ENCODE measurements at regions not wholly inside any gene's neighbourhood (a gene's known extent, or its start where the extent isn't known, plus 50 kb on each side); places are given as distances from the start of the nearest gene placed in this dataset.

DNA sequence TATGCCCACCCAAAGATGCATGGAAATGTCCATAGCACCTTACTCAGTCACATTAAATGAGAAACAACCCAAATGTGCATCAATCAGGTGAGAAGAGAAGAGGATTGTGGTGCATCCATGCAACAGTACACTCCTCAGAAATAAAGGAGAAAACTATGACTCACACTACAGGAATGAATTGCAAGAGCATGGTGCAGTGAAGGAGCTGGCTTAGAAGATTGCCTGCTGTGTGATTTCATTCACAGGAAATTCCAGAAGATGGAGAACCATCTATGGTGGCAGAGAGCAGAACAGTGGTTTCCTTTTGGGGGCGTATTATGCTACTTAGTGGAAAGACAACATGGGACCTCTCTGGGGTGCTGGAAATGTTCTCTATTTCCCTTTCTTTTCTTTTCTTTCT is 278.6 kb upstream of the AJAP1 start:
- no peak overlapping the region for H3K4me3 ChIP-seq
- H3K27me3 ChIP-seq (replicated peaks; ENCODE audit: insufficient read depth) = no peaks in the 10 kb centered on the region
- TF ChIP-seq, protein P1, sequence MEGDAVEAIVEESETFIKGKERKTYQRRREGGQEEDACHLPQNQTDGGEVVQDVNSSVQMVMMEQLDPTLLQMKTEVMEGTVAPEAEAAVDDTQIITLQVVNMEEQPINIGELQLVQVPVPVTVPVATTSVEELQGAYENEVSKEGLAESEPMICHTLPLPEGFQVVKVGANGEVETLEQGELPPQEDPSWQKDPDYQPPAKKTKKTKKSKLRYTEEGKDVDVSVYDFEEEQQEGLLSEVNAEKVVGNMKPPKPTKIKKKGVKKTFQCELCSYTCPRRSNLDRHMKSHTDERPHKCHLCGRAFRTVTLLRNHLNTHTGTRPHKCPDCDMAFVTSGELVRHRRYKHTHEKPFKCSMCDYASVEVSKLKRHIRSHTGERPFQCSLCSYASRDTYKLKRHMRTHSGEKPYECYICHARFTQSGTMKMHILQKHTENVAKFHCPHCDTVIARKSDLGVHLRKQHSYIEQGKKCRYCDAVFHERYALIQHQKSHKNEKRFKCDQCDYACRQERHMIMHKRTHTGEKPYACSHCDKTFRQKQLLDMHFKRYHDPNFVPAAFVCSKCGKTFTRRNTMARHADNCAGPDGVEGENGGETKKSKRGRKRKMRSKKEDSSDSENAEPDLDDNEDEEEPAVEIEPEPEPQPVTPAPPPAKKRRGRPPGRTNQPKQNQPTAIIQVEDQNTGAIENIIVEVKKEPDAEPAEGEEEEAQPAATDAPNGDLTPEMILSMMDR (IDR thresholded peaks at IDR 0.05) = no peak
- H3K9me3 ChIP-seq = peaks cover 1% of the 10 kb centered on the region
- H3K27ac ChIP-seq = no peak overlapping the region
- no peaks in the 10 kb centered on the region for H3K36me3 ChIP-seq
- DNase-seq (ENCODE audit: low spot score) (no peak), ATAC-seq (ENCODE audit: insufficient number of reproducible peaks, low FRiP score, low read depth) (no peak)
- no peaks in the 10 kb centered on the region for H3K4me1 ChIP-seq (ENCODE audit: control insufficient read depth in 1 of 2, low read depth in 2 of 2)

GRCh38 chr1:4379451-4380175 is 274.8 kb upstream of the AJAP1 start:
- no peaks in the 10 kb centered on the region for H3K4me1 ChIP-seq (ENCODE audit: control insufficient read depth in 1 of 2, low read depth in 2 of 2)
- DNase-seq (ENCODE audit: low spot score) = no peak
- peaks cover 9% of the 10 kb centered on the region for H3K9me3 ChIP-seq
- TF ChIP-seq, protein P1 (IDR thresholded peaks at IDR 0.05) = no peak
- no peak overlapping the region for H3K27ac ChIP-seq
- H3K36me3 ChIP-seq = no peaks in the 10 kb centered on the region
- no peak overlapping the region for H3K4me3 ChIP-seq
- no peaks in the 10 kb centered on the region for H3K27me3 ChIP-seq (replicated peaks; ENCODE audit: insufficient read depth)
- ATAC-seq (ENCODE audit: insufficient number of reproducible peaks, low FRiP score, low read depth) = no peak

DNA sequence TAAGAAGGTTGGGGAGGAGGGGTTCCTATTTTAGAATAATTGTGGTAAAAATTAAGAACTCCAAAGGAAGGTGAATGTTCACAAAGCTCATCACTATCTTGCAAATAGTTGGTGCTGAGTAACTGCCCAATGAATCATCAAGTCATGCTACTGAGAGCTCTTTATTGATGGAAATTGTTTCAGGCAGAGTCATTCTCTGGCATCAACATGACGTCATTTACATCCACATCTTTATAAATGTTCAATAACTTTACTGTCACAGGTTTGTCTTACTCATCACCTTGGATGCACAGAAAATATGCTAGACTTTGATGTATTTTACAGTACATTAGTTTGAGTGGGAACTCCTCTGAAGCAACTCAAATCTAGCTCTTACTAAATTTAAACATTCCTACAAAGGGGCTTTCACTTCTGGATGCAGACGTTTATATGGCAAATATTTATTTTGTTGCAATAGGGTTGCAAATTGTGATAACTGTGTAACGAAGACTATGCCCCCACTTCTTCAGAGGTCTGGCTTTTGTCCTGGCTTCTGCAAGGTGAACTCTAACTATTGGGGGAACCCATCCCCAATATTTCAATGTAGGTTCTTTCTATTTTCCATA is 273.7 kb upstream of the AJAP1 start:
- Histone ChIP-seq H3K4me1 (ENCODE audit: control insufficient read depth in 1 of 2, low read depth in 2 of 2) (no peaks in the 10 kb centered on the region), H3K27ac (no peak overlapping the region), H3K4me3 (no peak overlapping the region), H3K9me3 (peaks cover 9% of the 10 kb centered on the region), H3K36me3 (no peaks in the 10 kb centered on the region), H3K27me3 (replicated peaks; ENCODE audit: insufficient read depth) (no peaks in the 10 kb centered on the region)
- ATAC-seq (ENCODE audit: insufficient number of reproducible peaks, low FRiP score, low read depth) = no peak
- DNase-seq (ENCODE audit: low spot score) = no peak
- TF ChIP-seq, protein P1 (IDR thresholded peaks at IDR 0.05) = no peak

- Histone ChIP-seq H3K9me3 (no peaks in the 10 kb centered on the region), H3K27me3 (replicated peaks; ENCODE audit: insufficient read depth) (no peaks in the 10 kb centered on the region), H3K4me3 (no peak overlapping the region), H3K4me1 (ENCODE audit: control insufficient read depth in 1 of 2, low read depth in 2 of 2) (no peaks in the 10 kb centered on the region), H3K27ac (no peak overlapping the region), H3K36me3 (no peaks in the 10 kb centered on the region)
- DNase-seq (ENCODE audit: low spot score) (no peak), ATAC-seq (ENCODE audit: insufficient number of reproducible peaks, low FRiP score, low read depth) (no peak)
- TF ChIP-seq, protein P1 (IDR thresholded peaks at IDR 0.05) = no peak
Measured at GRCh38 chr1:4393191-4393590, 261.2 kb upstream of the AJAP1 start.

- no peaks in the 10 kb centered on the region for H3K27me3 ChIP-seq (replicated peaks; ENCODE audit: insufficient read depth)
- TF ChIP-seq, protein P1 (IDR thresholded peaks at IDR 0.05) = no peak
- ATAC-seq (ENCODE audit: insufficient number of reproducible peaks, low FRiP score, low read depth) (no peak), DNase-seq (ENCODE audit: low spot score) (no peak)
- H3K4me3 ChIP-seq = no peak overlapping the region
- no peaks in the 10 kb centered on the region for H3K4me1 ChIP-seq (ENCODE audit: control insufficient read depth in 1 of 2, low read depth in 2 of 2)
- no peak overlapping the region for H3K27ac ChIP-seq
- no peaks in the 10 kb centered on the region for H3K36me3 ChIP-seq
- no peaks in the 10 kb centered on the region for H3K9me3 ChIP-seq
Measured at GRCh38 chr1:4394366-4394765, 260.0 kb upstream of the AJAP1 start.
